ENCODE measurements at regions not wholly inside any gene's neighbourhood (a gene's known extent, or its start where the extent isn't known, plus 50 kb on each side); places are given as distances from the start of the nearest gene placed in this dataset.

DNA sequence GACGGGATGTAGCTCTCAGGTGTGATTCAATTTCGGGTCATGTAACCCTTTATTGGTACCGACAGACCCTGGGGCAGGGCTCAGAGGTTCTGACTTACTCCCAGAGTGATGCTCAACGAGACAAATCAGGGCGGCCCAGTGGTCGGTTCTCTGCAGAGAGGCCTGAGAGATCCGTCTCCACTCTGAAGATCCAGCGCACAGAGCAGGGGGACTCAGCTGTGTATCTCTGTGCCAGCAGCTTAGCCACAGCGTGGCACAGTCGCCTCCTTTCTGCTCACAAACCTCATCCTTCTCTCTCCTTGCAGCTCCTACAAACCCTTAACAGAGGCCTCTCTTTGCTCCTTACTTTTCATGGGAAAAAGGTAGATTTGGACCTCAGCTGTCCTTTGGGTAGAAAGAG lies 197.5 kb upstream of the PRSS58 start:
- TF ChIP-seq, protein P1, sequence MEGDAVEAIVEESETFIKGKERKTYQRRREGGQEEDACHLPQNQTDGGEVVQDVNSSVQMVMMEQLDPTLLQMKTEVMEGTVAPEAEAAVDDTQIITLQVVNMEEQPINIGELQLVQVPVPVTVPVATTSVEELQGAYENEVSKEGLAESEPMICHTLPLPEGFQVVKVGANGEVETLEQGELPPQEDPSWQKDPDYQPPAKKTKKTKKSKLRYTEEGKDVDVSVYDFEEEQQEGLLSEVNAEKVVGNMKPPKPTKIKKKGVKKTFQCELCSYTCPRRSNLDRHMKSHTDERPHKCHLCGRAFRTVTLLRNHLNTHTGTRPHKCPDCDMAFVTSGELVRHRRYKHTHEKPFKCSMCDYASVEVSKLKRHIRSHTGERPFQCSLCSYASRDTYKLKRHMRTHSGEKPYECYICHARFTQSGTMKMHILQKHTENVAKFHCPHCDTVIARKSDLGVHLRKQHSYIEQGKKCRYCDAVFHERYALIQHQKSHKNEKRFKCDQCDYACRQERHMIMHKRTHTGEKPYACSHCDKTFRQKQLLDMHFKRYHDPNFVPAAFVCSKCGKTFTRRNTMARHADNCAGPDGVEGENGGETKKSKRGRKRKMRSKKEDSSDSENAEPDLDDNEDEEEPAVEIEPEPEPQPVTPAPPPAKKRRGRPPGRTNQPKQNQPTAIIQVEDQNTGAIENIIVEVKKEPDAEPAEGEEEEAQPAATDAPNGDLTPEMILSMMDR (optimal IDR thresholded peaks at IDR 0.05 in 1 of 3, IDR thresholded peaks at IDR 0.05 in 1 of 3, conservative IDR thresholded peaks at IDR 0.05 in 1 of 3; ENCODE audit: extremely low read depth in 1 of 3, insufficient read depth in 2 of 3, low read length in 3 of 3) = no peak
- TF ChIP-seq EZH2 (IDR thresholded peaks at IDR 0.05; ENCODE audit: low read length) = no peak
